ENCODE measurements at regions not wholly inside any gene's neighbourhood (a gene's known extent, or its start where the extent isn't known, plus 50 kb on each side); places are given as distances from the start of the nearest gene placed in this dataset.

GRCh38 chr4:72860766-72861165 is 208.8 kb downstream of the COX18 start:
- Mint-ChIP-seq H3K4me3 (no peak overlapping the region), H3K4me1 (no peaks in the 10 kb centered on the region), H3K27ac (no peak overlapping the region), H3K27me3 (no peaks in the 10 kb centered on the region), H3K9me3 (ENCODE audit: insufficient read depth) (no peaks in the 10 kb centered on the region)
- H4K20me1 ChIP-seq (ENCODE audit: control insufficient read depth, insufficient read depth, low read length, poor library complexity, severe bottlenecking): no peaks in the 10 kb centered on the region
- H3K36me3 ChIP-seq (replicated peaks in 1 of 2; ENCODE audit: control extremely low read depth in 1 of 2, control insufficient read depth in 1 of 2, extremely low read depth in 1 of 2, insufficient read depth in 2 of 2, low read length in 1 of 2): no peaks in the 10 kb centered on the region
- H3K9ac ChIP-seq (ENCODE audit: low read length): no peak overlapping the region
- intact Hi-C loops (cut with micrococcal nuclease): no loop called here
- H3K79me2 ChIP-seq (ENCODE audit: control insufficient read depth, insufficient read depth, low read length): no peaks in the 10 kb centered on the region
- H3K4me1 ChIP-seq (ENCODE audit: control insufficient read depth in 2 of 2, insufficient read depth in 2 of 2, low read length in 2 of 2): no peaks in the 10 kb centered on the region
- no peak overlapping the region for H3K27ac ChIP-seq (ENCODE audit: low read length in 2 of 2)
- no peak for DNase-seq
- no peak overlapping the region for H3K4me2 ChIP-seq (replicated peaks; ENCODE audit: low read depth, low read length, poor library complexity, severe bottlenecking)
- TF ChIP-seq EZH2 (IDR thresholded peaks at IDR 0.05; ENCODE audit: borderline replicate concordance, insufficient read depth, low read depth, low read length, poor library complexity, severe bottlenecking): no peak
- TF ChIP-seq CTCF (IDR thresholded peaks at IDR 0.05): no peak
- POLR2A ChIA-PET: no interaction called here
- no peak overlapping the region for H3K4me3 ChIP-seq (ENCODE audit: control extremely low read depth in 1 of 5, extremely low read depth in 1 of 5, insufficient read depth in 1 of 5, low read depth in 2 of 5, low read length in 4 of 5)
- no peaks in the 10 kb centered on the region for H3K9me3 ChIP-seq (ENCODE audit: control extremely low read depth in 1 of 3, control insufficient read depth in 2 of 3, insufficient read depth in 1 of 3, low read length in 2 of 3)
- ATAC-seq (ENCODE audit: low read depth): no peak
- H2AFZ ChIP-seq (ENCODE audit: insufficient read depth, low read depth, low read length, poor library complexity, severe bottlenecking): no peak overlapping the region
- no peaks in the 10 kb centered on the region for H3K27me3 ChIP-seq (replicated peaks in 1 of 4; ENCODE audit: control extremely low read depth in 1 of 4, control insufficient read depth in 3 of 4, insufficient read depth in 4 of 4, low read length in 3 of 4)
- CTCF ChIA-PET: no interaction called here

- Histone ChIP-seq H3K9me3 (ENCODE audit: control extremely low read depth in 1 of 3, control insufficient read depth in 2 of 3, insufficient read depth in 1 of 3, low read length in 2 of 3) (no peaks in the 10 kb centered on the region), H3K4me1 (ENCODE audit: control insufficient read depth in 2 of 2, insufficient read depth in 2 of 2, low read length in 2 of 2) (no peaks in the 10 kb centered on the region), H3K27me3 (replicated peaks in 1 of 4; ENCODE audit: control extremely low read depth in 1 of 4, control insufficient read depth in 3 of 4, insufficient read depth in 4 of 4, low read length in 3 of 4) (no peaks in the 10 kb centered on the region), H2AFZ (ENCODE audit: insufficient read depth, low read depth, low read length, poor library complexity, severe bottlenecking) (no peak overlapping the region), H3K4me2 (replicated peaks; ENCODE audit: low read depth, low read length, poor library complexity, severe bottlenecking) (no peak overlapping the region), H3K79me2 (ENCODE audit: control insufficient read depth, insufficient read depth, low read length) (no peaks in the 10 kb centered on the region), H3K36me3 (replicated peaks in 1 of 2; ENCODE audit: control extremely low read depth in 1 of 2, control insufficient read depth in 1 of 2, extremely low read depth in 1 of 2, insufficient read depth in 2 of 2, low read length in 1 of 2) (no peaks in the 10 kb centered on the region), H3K9ac (ENCODE audit: low read length) (no peak overlapping the region), H3K4me3 (ENCODE audit: control extremely low read depth in 1 of 5, extremely low read depth in 1 of 5, insufficient read depth in 1 of 5, low read depth in 2 of 5, low read length in 4 of 5) (no peak overlapping the region), H3K27ac (ENCODE audit: low read length in 2 of 2) (no peak overlapping the region), H4K20me1 (ENCODE audit: control insufficient read depth, insufficient read depth, low read length, poor library complexity, severe bottlenecking) (no peaks in the 10 kb centered on the region)
- POLR2A ChIA-PET: no interaction called here
- Mint-ChIP-seq H3K9me3 (ENCODE audit: insufficient read depth) (no peaks in the 10 kb centered on the region), H3K27me3 (no peaks in the 10 kb centered on the region), H3K4me3 (no peak overlapping the region), H3K4me1 (no peaks in the 10 kb centered on the region), H3K27ac (no peak overlapping the region)
- TF ChIP-seq CTCF (IDR thresholded peaks at IDR 0.05) (no peak), EZH2 (IDR thresholded peaks at IDR 0.05; ENCODE audit: borderline replicate concordance, insufficient read depth, low read depth, low read length, poor library complexity, severe bottlenecking) (no peak)
- no CpG with 5 or more reads among the region's 4 CpGs for WGBS (ENCODE audit: insufficient coverage)
- intact Hi-C loops (cut with micrococcal nuclease): no loop called here
- CTCF ChIA-PET: no interaction called here
- ATAC-seq (ENCODE audit: low read depth): no peak
- no peak for DNase-seq
Observed at GRCh38 chr4:72858328-72858727, 211.2 kb downstream of the COX18 start.
